HEK293 (cell line): ENCODE measurements at regions not wholly inside any gene's neighbourhood (a gene's known extent, or its start where the extent isn't known, plus 50 kb on each side); places are given as distances from the start of the nearest gene placed in this dataset.

Source experiments
- CTCF ChIA-PET: fragments of 350-600 bp; formaldehyde crosslinking; extraction: SDS; loops from one replicate; lab custom pipeline; 2021; ENCODE audit warnings: antibody characterized with exemption; lab: Yijun Ruan, JAX
- POLR2A ChIA-PET: fragments of 300-600 bp; formaldehyde crosslinking; extraction: SDS; loops from one replicate; lab custom pipeline; 2020; ENCODE audit warnings: antibody characterized with exemption, inconsistent platforms; lab: Yijun Ruan, JAX
- H3K27ac ChIP-seq: fragments of 200-500 bp; sonication (Bioruptor generic); 2 replicates; pipeline ENCODE4 v1.5.1; 2014; ENCODE audit warnings: low read depth, low read length, control low read depth, inconsistent platforms; ENCODE audit errors: extremely low read depth
- H3K36me3 ChIP-seq, 2 experiments: fragments of 200-500 bp in 1 of 2; sonication (Bioruptor generic) in 1 of 2; 1 replicate in 1 of 2; 2 replicates in 1 of 2; pipeline ENCODE4 v1.5.1; 2014 to 2017; ENCODE audit warnings: inconsistent platforms in 2 of 2, low read length in 2 of 2; ENCODE audit not compliant: control insufficient read depth in 2 of 2, insufficient read depth in 1 of 2
- H3K4me1 ChIP-seq: fragments of 200-500 bp; sonication (Bioruptor generic); 2 replicates; pipeline ENCODE4 v1.5.1; 2014; ENCODE audit warnings: mild to moderate bottlenecking, low read length, inconsistent platforms; ENCODE audit not compliant: control insufficient read depth, insufficient read depth
- H3K4me3 ChIP-seq: 2 replicates; pipeline ENCODE4 v1.5.1; 2011; ENCODE audit warnings: low read depth, mild to moderate bottlenecking, control low read depth, low read length, moderate library complexity
- H3K9me3 ChIP-seq: fragments of 200-500 bp; sonication (Bioruptor generic); 2 replicates; pipeline ENCODE4 v1.5.1; 2014; ENCODE audit warnings: low read depth, low read length, inconsistent platforms; ENCODE audit not compliant: control insufficient read depth, insufficient read depth
- BCL11B ChIP-seq: fragments of 450-650 bp; formaldehyde crosslinking; IDR thresholded peaks from 2 replicates; pipeline ENCODE4 v1.5.1; 2016; ENCODE audit warnings: low read depth, missing biosample characterization, missing genetic modification characterization
- FEZF1 ChIP-seq: fragments of 450-650 bp; formaldehyde crosslinking; IDR thresholded peaks from 2 replicates; pipeline ENCODE4 v1.5.1; 2016; ENCODE audit warnings: missing biosample characterization, missing genetic modification characterization
- GLI2 ChIP-seq: fragments of 450-650 bp; formaldehyde crosslinking; IDR thresholded peaks from 2 replicates; pipeline ENCODE4; 2017; ENCODE audit warnings: missing biosample characterization, missing genetic modification characterization, low read depth, borderline replicate concordance
- GLIS2 ChIP-seq: fragments of 450-650 bp; formaldehyde crosslinking; IDR thresholded peaks from 2 replicates; pipeline ENCODE4 v1.5.1; 2016; ENCODE audit warnings: missing biosample characterization, missing genetic modification characterization
- HOXC10 ChIP-seq: sonication (generic); formaldehyde crosslinking; IDR thresholded peaks from 2 replicates; pipeline ENCODE4 v1.8.1; 2023; ENCODE audit warnings: mild to moderate bottlenecking, missing genetic modification reagents
- INSM2 ChIP-seq: fragments of 450-650 bp; formaldehyde crosslinking; IDR thresholded peaks from 2 replicates; pipeline ENCODE4 v1.5.1; 2016; ENCODE audit warnings: missing biosample characterization, missing genetic modification characterization
- MYNN ChIP-seq: fragments of 450-650 bp; formaldehyde crosslinking; IDR thresholded peaks from 2 replicates; pipeline ENCODE4 v1.5.1; 2016; ENCODE audit warnings: missing biosample characterization, missing genetic modification characterization, borderline replicate concordance
- MZF1 ChIP-seq: fragments of 450-650 bp; formaldehyde crosslinking; IDR thresholded peaks from 2 replicates; pipeline ENCODE4 v1.5.1; 2017; ENCODE audit warnings: missing biosample characterization, missing genetic modification characterization, borderline replicate concordance
- REPIN1 ChIP-seq: fragments of 450-650 bp; formaldehyde crosslinking; IDR thresholded peaks from 2 replicates; pipeline ENCODE4 v1.5.1; 2017; ENCODE audit warnings: missing biosample characterization, missing genetic modification characterization, low read depth
- SETDB1 ChIP-seq: IDR thresholded peaks from one replicate; pipeline ENCODE4 v1.6.1; 2017; ENCODE audit warnings: mild to moderate bottlenecking, low read length, moderate library complexity, mixed read lengths; ENCODE audit not compliant: insufficient read length
- TSHZ1 ChIP-seq: fragments of 450-650 bp; formaldehyde crosslinking; IDR thresholded peaks from 2 replicates; pipeline ENCODE4 v1.5.1; 2016; ENCODE audit warnings: missing biosample characterization, missing genetic modification characterization, borderline replicate concordance
- YY1 ChIP-seq: fragments of 450-650 bp; formaldehyde crosslinking; IDR thresholded peaks from 2 replicates; pipeline ENCODE4 v1.5.1; 2018; ENCODE audit warnings: missing biosample characterization, missing genetic modification characterization
- ZBTB49 ChIP-seq: fragments of 450-650 bp; formaldehyde crosslinking; IDR thresholded peaks from 2 replicates; pipeline ENCODE4 v1.5.1; 2016; ENCODE audit warnings: missing biosample characterization, missing genetic modification characterization, low read depth
- ZNF132 ChIP-seq: fragments of 450-650 bp; formaldehyde crosslinking; IDR thresholded peaks from 2 replicates; pipeline ENCODE4 v1.5.1; 2017; ENCODE audit warnings: missing biosample characterization, missing genetic modification characterization, borderline replicate concordance
- ZNF138 ChIP-seq: fragments of 450-650 bp; formaldehyde crosslinking; IDR thresholded peaks from 2 replicates; pipeline ENCODE4 v1.5.1; 2016; ENCODE audit warnings: missing biosample characterization, missing genetic modification characterization, borderline replicate concordance
- ZNF366 ChIP-seq: fragments of 450-650 bp; formaldehyde crosslinking; conservative IDR thresholded peaks from 2 replicates; pipeline ENCODE4 v1.5.1; 2016; ENCODE audit warnings: missing biosample characterization, missing genetic modification characterization
- ZNF391 ChIP-seq: fragments of 450-650 bp; formaldehyde crosslinking; IDR thresholded peaks from 2 replicates; pipeline ENCODE4 v1.5.1; 2016; ENCODE audit warnings: low read depth, missing biosample characterization, missing genetic modification characterization, borderline replicate concordance
- ZNF423 ChIP-seq: fragments of 450-650 bp; formaldehyde crosslinking; IDR thresholded peaks from 2 replicates; pipeline ENCODE4 v1.5.1; 2016; ENCODE audit warnings: missing biosample characterization, missing genetic modification characterization
- ZNF488 ChIP-seq: fragments of 450-650 bp; formaldehyde crosslinking; IDR thresholded peaks from 2 replicates; pipeline ENCODE4 v1.5.1; 2016; ENCODE audit warnings: missing biosample characterization, missing genetic modification characterization
- ZNF514 ChIP-seq: fragments of 450-650 bp; formaldehyde crosslinking; IDR thresholded peaks from 2 replicates; pipeline ENCODE4 v1.5.1; 2016; ENCODE audit warnings: missing biosample characterization, missing genetic modification characterization
- ZNF544 ChIP-seq: fragments of 450-650 bp; formaldehyde crosslinking; IDR thresholded peaks from 2 replicates; pipeline ENCODE4 v1.5.0; 2017; ENCODE audit warnings: missing biosample characterization, missing genetic modification characterization
- ZNF585B ChIP-seq: fragments of 450-650 bp; formaldehyde crosslinking; IDR thresholded peaks from 2 replicates; pipeline ENCODE4 v1.5.1; 2016; ENCODE audit warnings: missing biosample characterization, missing genetic modification characterization
- ZNF596 ChIP-seq: fragments of 450-650 bp; IDR thresholded peaks from 2 replicates; pipeline ENCODE4 v1.5.0; 2018; ENCODE audit warnings: missing biosample characterization, mild to moderate bottlenecking, missing genetic modification characterization, moderate library complexity
- TF ChIP-seq, protein P1 (sequence below): fragments of 450-650 bp; formaldehyde crosslinking; IDR thresholded peaks from 2 replicates; pipeline ENCODE4 v1.5.1; 2017; ENCODE audit warnings: missing biosample characterization, missing genetic modification characterization
- TF ChIP-seq, protein P2 (sequence below): fragments of 450-650 bp; formaldehyde crosslinking; IDR thresholded peaks from 2 replicates; pipeline ENCODE4 v1.5.1; 2016; ENCODE audit warnings: missing biosample characterization, missing genetic modification characterization

DNA sequence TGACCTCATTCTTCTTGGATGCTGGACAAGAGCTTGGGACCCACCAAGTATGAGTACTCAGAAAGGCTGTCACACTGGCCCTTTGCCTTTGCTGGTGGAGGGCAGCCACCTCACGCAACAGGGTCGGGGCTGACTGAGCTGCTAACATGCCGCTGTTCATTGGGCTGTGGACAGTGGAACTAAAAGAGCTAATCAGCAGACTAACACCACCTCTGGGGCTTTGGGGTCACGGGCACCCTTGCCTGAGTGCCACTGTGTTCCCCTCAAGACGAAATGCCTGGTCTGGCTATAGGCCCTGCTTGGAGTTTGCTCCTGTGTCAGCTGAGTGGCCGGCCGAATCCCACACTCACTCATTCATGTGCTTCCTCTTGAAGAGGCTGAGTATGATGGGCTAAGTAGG lies 559.6 kb downstream of the SPRY1 start:
- POLR2A ChIA-PET: no interaction called here
- Histone ChIP-seq H3K36me3 (no peaks in the 10 kb centered on the region), H3K4me3 (no peak overlapping the region), H3K4me1 (no peaks in the 10 kb centered on the region), H3K27ac (no peak overlapping the region), H3K9me3 (no peaks in the 10 kb centered on the region)
- TF ChIP-seq ZNF366 (tag by site-specific recombination): no peak
- no peak for TF ChIP-seq ZBTB49 (tag by site-specific recombination)
- TF ChIP-seq GLI2 (tag by site-specific recombination): no peak
- TF ChIP-seq, protein P1, sequence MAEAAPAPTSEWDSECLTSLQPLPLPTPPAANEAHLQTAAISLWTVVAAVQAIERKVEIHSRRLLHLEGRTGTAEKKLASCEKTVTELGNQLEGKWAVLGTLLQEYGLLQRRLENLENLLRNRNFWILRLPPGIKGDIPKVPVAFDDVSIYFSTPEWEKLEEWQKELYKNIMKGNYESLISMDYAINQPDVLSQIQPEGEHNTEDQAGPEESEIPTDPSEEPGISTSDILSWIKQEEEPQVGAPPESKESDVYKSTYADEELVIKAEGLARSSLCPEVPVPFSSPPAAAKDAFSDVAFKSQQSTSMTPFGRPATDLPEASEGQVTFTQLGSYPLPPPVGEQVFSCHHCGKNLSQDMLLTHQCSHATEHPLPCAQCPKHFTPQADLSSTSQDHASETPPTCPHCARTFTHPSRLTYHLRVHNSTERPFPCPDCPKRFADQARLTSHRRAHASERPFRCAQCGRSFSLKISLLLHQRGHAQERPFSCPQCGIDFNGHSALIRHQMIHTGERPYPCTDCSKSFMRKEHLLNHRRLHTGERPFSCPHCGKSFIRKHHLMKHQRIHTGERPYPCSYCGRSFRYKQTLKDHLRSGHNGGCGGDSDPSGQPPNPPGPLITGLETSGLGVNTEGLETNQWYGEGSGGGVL: no peak
- TF ChIP-seq MZF1: no peak
- no peak for TF ChIP-seq FEZF1 (tag by site-specific recombination)
- TF ChIP-seq SETDB1: no peak
- TF ChIP-seq ZNF132 (tag by site-specific recombination): no peak
- TF ChIP-seq ZNF488: no peak
- no peak for TF ChIP-seq INSM2 (tag by site-specific recombination)
- CTCF ChIA-PET: no interaction called here

DNA sequence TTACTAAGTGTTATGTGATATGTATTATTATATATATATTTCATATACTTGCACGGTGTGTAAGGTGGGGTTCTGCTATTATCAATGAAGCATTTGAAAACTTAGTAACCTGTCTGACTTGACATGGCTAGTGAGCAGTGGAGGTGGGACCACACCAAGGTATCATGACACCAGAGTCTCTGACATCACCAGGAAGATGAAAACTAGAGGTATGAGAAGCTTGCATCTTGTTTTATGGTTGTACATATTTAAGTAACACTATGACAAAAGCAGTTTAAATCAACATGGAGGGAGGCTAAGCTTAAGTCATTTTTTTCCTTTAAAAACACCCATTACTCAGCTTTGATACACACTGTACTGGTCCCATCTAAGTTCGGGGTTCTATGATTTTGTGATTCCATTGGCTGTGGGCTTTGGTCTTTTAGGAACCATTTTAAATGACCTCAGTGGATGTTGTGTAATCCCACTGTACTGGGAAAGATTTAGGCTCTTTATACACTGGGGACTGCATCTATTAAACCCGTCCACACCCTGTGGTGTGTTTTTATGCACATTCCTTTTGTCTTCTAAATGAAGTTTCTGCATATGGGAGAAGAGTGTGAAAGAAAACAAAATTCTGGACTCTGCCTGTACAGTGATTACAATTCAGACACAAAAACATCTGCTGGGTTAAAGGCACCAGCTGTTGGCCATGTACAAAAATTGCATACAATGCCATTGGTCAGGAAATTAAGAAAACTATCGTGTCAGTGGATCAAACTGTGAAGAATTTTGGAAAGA lies 570.6 kb downstream of the SPRY1 start:
- TF ChIP-seq MYNN (tag by site-specific recombination) (no peak), ZNF514 (tag by site-specific recombination) (no peak), TSHZ1 (tag by site-specific recombination) (no peak), ZNF423 (tag by site-specific recombination) (no peak), ZNF138 (tag by site-specific recombination) (no peak), ZNF391 (no peak), REPIN1 (tag by site-specific recombination) (no peak), YY1 (tag by site-specific recombination) (no peak), ZNF585B (tag by site-specific recombination) (no peak), HOXC10 (CRISPR knock-in tag) (no peak), GLIS2 (tag by site-specific recombination) (no peak), ZNF596 (no peak), ZNF544 (tag by site-specific recombination) (no peak), BCL11B (tag by site-specific recombination) (no peak)
- TF ChIP-seq, protein P2, sequence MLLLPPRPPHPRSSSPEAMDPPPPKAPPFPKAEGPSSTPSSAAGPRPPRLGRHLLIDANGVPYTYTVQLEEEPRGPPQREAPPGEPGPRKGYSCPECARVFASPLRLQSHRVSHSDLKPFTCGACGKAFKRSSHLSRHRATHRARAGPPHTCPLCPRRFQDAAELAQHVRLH (tag by site-specific recombination): no peak
- H3K9me3 ChIP-seq: no peaks in the 10 kb centered on the region
- POLR2A ChIA-PET: no interaction called here
- no peaks in the 10 kb centered on the region for H3K36me3 ChIP-seq
- no peak overlapping the region for H3K27ac ChIP-seq
- no peak overlapping the region for H3K4me3 ChIP-seq
- CTCF ChIA-PET: interaction anchor here (0.6 kb wide), 2 partner anchors 232 to 377 kb away, joined by 3 to 4 read pairs; no protein-coding TSS in a partner anchor
- H3K4me1 ChIP-seq: no peaks in the 10 kb centered on the region
